IMR-90 (cell line): ENCODE measurements at regions not wholly inside any gene's neighbourhood (a gene's known extent, or its start where the extent isn't known, plus 50 kb on each side); places are given as distances from the start of the nearest gene placed in this dataset.

Source experiments
- ATAC-seq: fragments of 200-7000 bp; cut with Tn5 transposase; 2 replicates; pipeline ENCODE4 v1.9.1; 2020; ENCODE audit warnings: low read depth, mild to moderate bottlenecking, moderate library complexity
- BruUV-seq: library from RNA; stranded (reverse); fragments of 400-500 nt; replicated peaks from 2 replicates; lab custom pipeline; 2021; lab: Mats Ljungman, UMichigan
- CTCF ChIA-PET: fragments of 300-600 bp; formaldehyde crosslinking; extraction: SDS; loops from one replicate; lab custom pipeline; 2021; ENCODE audit warnings: antibody characterized with exemption; lab: Yijun Ruan, JAX
- POLR2A ChIA-PET: fragments of 300-600 bp; sonication (Branson Sonifier 250); formaldehyde crosslinking; loops from one replicate; lab custom pipeline; 2022; ENCODE audit warnings: antibody characterized with exemption; ENCODE audit not compliant: unreplicated experiment; lab: Charles Lee
- DNase-seq: peaks from one replicate; pipeline ENCODE4 v3.0.0; 2013
- H2AFZ ChIP-seq: replicated peaks from 2 replicates; pipeline ENCODE3; 2013; ENCODE audit warnings: low read length, mild to moderate bottlenecking; ENCODE audit not compliant: poor library complexity
- H2AK5ac ChIP-seq: 2 replicates; pipeline ENCODE4 v1.6.1; 2013; ENCODE audit warnings: low read depth, low read length, inconsistent platforms
- H2AK9ac ChIP-seq: replicated peaks from 2 replicates; pipeline ENCODE3; 2013; ENCODE audit warnings: mild to moderate bottlenecking, low read depth, low read length, moderate library complexity; ENCODE audit not compliant: poor library complexity
- H2BK120ac ChIP-seq: 2 replicates; pipeline ENCODE4 v1.6.1; 2013; ENCODE audit warnings: low read depth, low read length, inconsistent platforms
- H2BK15ac ChIP-seq: 3 replicates; pipeline ENCODE4 v1.6.1; 2013; ENCODE audit warnings: low read depth, low read length, inconsistent platforms
- H2BK20ac ChIP-seq: 2 replicates; pipeline ENCODE4 v1.6.1; 2013; ENCODE audit warnings: low read depth, mild to moderate bottlenecking, inconsistent platforms, low read length, moderate library complexity
- H2BK5ac ChIP-seq: 2 replicates; pipeline ENCODE4 v1.6.1; 2013; ENCODE audit warnings: mild to moderate bottlenecking, low read depth, low read length, inconsistent platforms; ENCODE audit not compliant: poor library complexity, severe bottlenecking
- H3K14ac ChIP-seq: replicated peaks from 2 replicates; pipeline ENCODE4 v1.6.1; 2013; ENCODE audit warnings: low read depth, low read length, inconsistent platforms
- H3K18ac ChIP-seq: 2 replicates; pipeline ENCODE4 v1.6.1; 2013; ENCODE audit warnings: low read depth, low read length, control low read depth
- H3K23ac ChIP-seq: 2 replicates; pipeline ENCODE4 v1.6.1; 2013; ENCODE audit warnings: low read depth, low read length, inconsistent platforms
- H3K27ac ChIP-seq: 2 replicates; pipeline ENCODE4 v1.5.1; 2013; ENCODE audit warnings: mild to moderate bottlenecking, control low read depth, low read length; ENCODE audit not compliant: insufficient read depth
- H3K27me3 ChIP-seq: 2 replicates; pipeline ENCODE4 v1.6.1; 2013; ENCODE audit warnings: low read length; ENCODE audit not compliant: control insufficient read depth, insufficient read depth
- H3K36me3 ChIP-seq: 2 replicates; pipeline ENCODE4 v1.6.1; 2013; ENCODE audit warnings: low read length, mixed read lengths; ENCODE audit not compliant: control insufficient read depth, insufficient read depth
- H3K4ac ChIP-seq: 2 replicates; pipeline ENCODE4 v1.6.1; 2013; ENCODE audit warnings: low read depth, low read length, inconsistent platforms
- H3K4me1 ChIP-seq: 2 replicates; pipeline ENCODE4 v1.6.1; 2013; ENCODE audit warnings: low read length, mixed read lengths; ENCODE audit not compliant: control insufficient read depth, insufficient read depth
- H3K4me2 ChIP-seq: 2 replicates; pipeline ENCODE4 v1.6.1; 2013; ENCODE audit warnings: low read depth, mild to moderate bottlenecking, control low read depth, low read length, moderate library complexity
- H3K4me3 ChIP-seq: 2 replicates; pipeline ENCODE4 v1.5.1; 2013; ENCODE audit warnings: low read depth, mild to moderate bottlenecking, control low read depth, low read length, moderate library complexity; ENCODE audit not compliant: insufficient read depth
- H3K56ac ChIP-seq: 2 replicates; pipeline ENCODE4 v1.6.1; 2013; ENCODE audit warnings: low read length, inconsistent platforms; ENCODE audit not compliant: insufficient read depth; ENCODE audit errors: extremely low read depth
- H3K79me1 ChIP-seq, 2 experiments: 2 replicates each; pipeline ENCODE4 v1.6.1; 2013; ENCODE audit warnings: low read length in 2 of 2, inconsistent platforms in 1 of 2, low read depth in 1 of 2
- H3K9ac ChIP-seq: 2 replicates; pipeline ENCODE4 v1.6.1; 2013; ENCODE audit warnings: low read depth, low read length, control low read depth
- H3K9me1 ChIP-seq: 2 replicates; pipeline ENCODE4 v1.6.1; 2013; ENCODE audit warnings: low read length, inconsistent platforms; ENCODE audit not compliant: insufficient read depth
- H3K9me3 ChIP-seq: 2 replicates; pipeline ENCODE4 v1.6.1; 2013; ENCODE audit warnings: low read length; ENCODE audit not compliant: control insufficient read depth, insufficient read depth
- H4K20me1 ChIP-seq: 2 replicates; pipeline ENCODE4 v1.6.1; 2013; ENCODE audit warnings: low read length, inconsistent platforms; ENCODE audit not compliant: insufficient read depth
- H4K5ac ChIP-seq: 2 replicates; pipeline ENCODE4 v1.6.1; 2013; ENCODE audit warnings: mild to moderate bottlenecking, low read depth, low read length, control low read depth
- H4K8ac ChIP-seq, 2 experiments: 2 replicates each; pipeline ENCODE4 v1.6.1; 2013; ENCODE audit warnings: low read depth in 2 of 2, low read length in 2 of 2, control low read depth in 1 of 2, inconsistent platforms in 1 of 2
- H4K91ac ChIP-seq: 2 replicates; pipeline ENCODE4 v1.6.1; 2013; ENCODE audit warnings: low read depth, low read length, inconsistent platforms; ENCODE audit not compliant: insufficient read depth
- BHLHE40 ChIP-seq: fragments of 150-350 bp; IDR thresholded peaks from 2 replicates; pipeline ENCODE4 v1.6.1; 2016; ENCODE audit warnings: mild to moderate bottlenecking, low read depth, low read length
- CEBPB ChIP-seq: IDR thresholded peaks from 2 replicates; pipeline ENCODE4 v1.6.1; 2012; ENCODE audit warnings: low read depth, low read length, improper control_type of control experiment
- CHD1 ChIP-seq: IDR thresholded peaks from 2 replicates; pipeline ENCODE4 v1.6.1; 2012; ENCODE audit warnings: low read depth, low read length, improper control_type of control experiment
- FOS ChIP-seq: fragments of 150-350 bp; IDR thresholded peaks from 2 replicates; pipeline ENCODE4 v1.6.1; 2016; ENCODE audit warnings: low read depth, low read length
- MAFK ChIP-seq: IDR thresholded peaks from 2 replicates; pipeline ENCODE4 v1.6.1; 2012; ENCODE audit warnings: low read depth, low read length, improper control_type of control experiment
- MAZ ChIP-seq: IDR thresholded peaks from 2 replicates; pipeline ENCODE4 v1.6.1; 2012; ENCODE audit warnings: low read depth, mild to moderate bottlenecking, low read length, improper control_type of control experiment, moderate library complexity, borderline replicate concordance
- MXI1 ChIP-seq: IDR thresholded peaks from 2 replicates; pipeline ENCODE4 v1.6.1; 2012; ENCODE audit warnings: low read depth, mild to moderate bottlenecking, low read length, moderate library complexity, borderline replicate concordance
- NFE2L2 ChIP-seq: fragments of 150-350 bp; IDR thresholded peaks from 2 replicates; pipeline ENCODE4 v1.6.1; 2016; ENCODE audit warnings: low read depth, mild to moderate bottlenecking, low read length
- POLR2A ChIP-seq: IDR thresholded peaks from 2 replicates; pipeline ENCODE4 v1.6.1; 2012; ENCODE audit warnings: mild to moderate bottlenecking, low read depth, low read length
- RAD21 ChIP-seq: IDR thresholded peaks from 2 replicates; pipeline ENCODE4 v1.6.1; 2012; ENCODE audit warnings: low read length, improper control_type of control experiment
- RCOR1 ChIP-seq: IDR thresholded peaks from 2 replicates; pipeline ENCODE4 v1.6.1; 2012; ENCODE audit warnings: mild to moderate bottlenecking, low read length, improper control_type of control experiment; ENCODE audit not compliant: insufficient replicate concordance
- RFX5 ChIP-seq: IDR thresholded peaks from 2 replicates; pipeline ENCODE4 v1.8.0; 2012; ENCODE audit warnings: low read depth, mild to moderate bottlenecking, low read length, moderate library complexity
- SMC3 ChIP-seq: fragments of 150-350 bp; IDR thresholded peaks from 2 replicates; pipeline ENCODE4 v1.6.1; 2016; ENCODE audit warnings: low read depth, mild to moderate bottlenecking, antibody characterized with exemption, low read length, moderate library complexity
- WGBS, 2 experiments: methylation state at CpG; one replicate each; pipeline versions ENCODE4 v1.1.5 to v1.1.7; 2013; ENCODE audit warnings: missing lambda C conversion rate in 2 of 2; ENCODE audit not compliant: insufficient read length in 1 of 2; ENCODE audit errors: extremely low coverage in 2 of 2; 5-methylcytosine and 5-hydroxymethylcytosine counted together
- dilution Hi-C: fragments of 300-500 bp; cut with HindIII; formaldehyde crosslinking; loops from one replicate; pipeline ENCODE4 v1.14.3; 2018; ENCODE audit warnings: low sequenced_read_pairs; ENCODE audit not compliant: unreplicated experiment
- in situ Hi-C: fragments of 300-500 bp; cut with MboI; formaldehyde crosslinking; loops from 3 replicates; pipeline ENCODE4 v1.14.3; 2019; ENCODE audit warnings: low sequenced_read_pairs, inconsistent platforms, mixed read lengths
- intact Hi-C: fragments of 100-400 bp; cut with micrococcal nuclease; formaldehyde crosslinking; loops from 2 replicates; pipeline ENCODE4 v1.10.0; 2022
- TF ChIP-seq, protein P1 (sequence below): fragments of 150-350 bp; IDR thresholded peaks from 2 replicates; pipeline ENCODE4 v1.6.1; 2017; ENCODE audit warnings: mild to moderate bottlenecking, antibody characterized with exemption, low read length, low read depth
- TF ChIP-seq, protein P2 (sequence below): fragments of 150-350 bp; IDR thresholded peaks from 2 replicates; pipeline ENCODE4 v1.6.1; 2016; ENCODE audit warnings: low read depth, mild to moderate bottlenecking, low read length, moderate library complexity, borderline replicate concordance
- TF ChIP-seq, protein P3 (sequence below): conservative IDR thresholded peaks from 2 replicates; pipeline ENCODE4 v1.5.1; 2012; ENCODE audit warnings: mild to moderate bottlenecking, low read depth, low read length, improper control_type of control experiment

DNA sequence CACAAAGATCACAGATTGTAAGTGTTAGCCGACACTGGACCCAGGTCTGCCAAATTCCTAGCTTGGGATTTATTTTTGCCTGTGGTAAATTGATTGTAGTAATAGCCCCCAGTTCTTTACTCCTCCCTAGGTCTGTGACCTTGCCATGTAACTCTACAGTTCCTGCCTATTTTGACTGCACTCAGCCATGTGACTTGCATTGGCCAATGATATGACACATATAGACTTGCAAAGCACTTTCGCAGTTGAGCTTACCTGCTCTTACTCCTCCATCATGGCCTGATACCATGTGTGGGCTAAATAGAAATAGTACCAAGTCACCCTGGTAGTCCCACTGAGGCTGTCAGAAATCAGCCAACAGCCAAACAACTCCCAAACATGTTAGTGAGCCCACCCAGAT, 240.3 kb downstream of the DUSP6 start:
- H2AFZ ChIP-seq, result peak overlapping the region; percentile 53
- no peaks in the 10 kb centered on the region for H4K20me1 ChIP-seq
- no peak overlapping the region for H2AK5ac ChIP-seq
- no CpG with 5 or more reads among the region's 2 CpGs for WGBS, 2 experiments
- H2BK20ac ChIP-seq, result no peak overlapping the region
- no peak overlapping the region for H4K8ac ChIP-seq
- no peak overlapping the region for H3K4me2 ChIP-seq
- no peaks in the 10 kb centered on the region for H3K79me1 ChIP-seq
- H3K4me1 ChIP-seq, result no peaks in the 10 kb centered on the region
- in situ Hi-C loops, result no loop called here
- no peak overlapping the region for H2BK15ac ChIP-seq
- no peak overlapping the region for H3K27ac ChIP-seq
- BruUV-seq, result no TSS peak
- DNase-seq (no peak), ATAC-seq (no peak)
- no peaks in the 10 kb centered on the region for H3K9me3 ChIP-seq
- no peak overlapping the region for H2BK5ac ChIP-seq
- no peak overlapping the region for H3K4me3 ChIP-seq
- no peaks in the 10 kb centered on the region for H3K9me1 ChIP-seq
- intact Hi-C loops, result no loop called here
- no peak overlapping the region for H3K9ac ChIP-seq
- H3K18ac ChIP-seq, result no peak overlapping the region
- no peak overlapping the region for H3K4ac ChIP-seq
- H3K14ac ChIP-seq, result no peak overlapping the region
- ChIA-PET POLR2A (no interaction called here), CTCF (no interaction called here)
- TF ChIP-seq FOS (no peak), RFX5 (no peak), MXI1 (no peak), MAFK (no peak), CHD1 (no peak), SMC3 (no peak), CEBPB (no peak), RCOR1 (no peak), BHLHE40 (no peak), NFE2L2 (no peak), POLR2A (no peak), RAD21 (no peak), MAZ (no peak)
- TF ChIP-seq, protein P1, sequence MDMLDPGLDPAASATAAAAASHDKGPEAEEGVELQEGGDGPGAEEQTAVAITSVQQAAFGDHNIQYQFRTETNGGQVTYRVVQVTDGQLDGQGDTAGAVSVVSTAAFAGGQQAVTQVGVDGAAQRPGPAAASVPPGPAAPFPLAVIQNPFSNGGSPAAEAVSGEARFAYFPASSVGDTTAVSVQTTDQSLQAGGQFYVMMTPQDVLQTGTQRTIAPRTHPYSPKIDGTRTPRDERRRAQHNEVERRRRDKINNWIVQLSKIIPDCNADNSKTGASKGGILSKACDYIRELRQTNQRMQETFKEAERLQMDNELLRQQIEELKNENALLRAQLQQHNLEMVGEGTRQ, result no peak
- TF ChIP-seq, protein P2, sequence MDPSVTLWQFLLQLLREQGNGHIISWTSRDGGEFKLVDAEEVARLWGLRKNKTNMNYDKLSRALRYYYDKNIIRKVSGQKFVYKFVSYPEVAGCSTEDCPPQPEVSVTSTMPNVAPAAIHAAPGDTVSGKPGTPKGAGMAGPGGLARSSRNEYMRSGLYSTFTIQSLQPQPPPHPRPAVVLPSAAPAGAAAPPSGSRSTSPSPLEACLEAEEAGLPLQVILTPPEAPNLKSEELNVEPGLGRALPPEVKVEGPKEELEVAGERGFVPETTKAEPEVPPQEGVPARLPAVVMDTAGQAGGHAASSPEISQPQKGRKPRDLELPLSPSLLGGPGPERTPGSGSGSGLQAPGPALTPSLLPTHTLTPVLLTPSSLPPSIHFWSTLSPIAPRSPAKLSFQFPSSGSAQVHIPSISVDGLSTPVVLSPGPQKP, result no peak
- TF ChIP-seq, protein P3, sequence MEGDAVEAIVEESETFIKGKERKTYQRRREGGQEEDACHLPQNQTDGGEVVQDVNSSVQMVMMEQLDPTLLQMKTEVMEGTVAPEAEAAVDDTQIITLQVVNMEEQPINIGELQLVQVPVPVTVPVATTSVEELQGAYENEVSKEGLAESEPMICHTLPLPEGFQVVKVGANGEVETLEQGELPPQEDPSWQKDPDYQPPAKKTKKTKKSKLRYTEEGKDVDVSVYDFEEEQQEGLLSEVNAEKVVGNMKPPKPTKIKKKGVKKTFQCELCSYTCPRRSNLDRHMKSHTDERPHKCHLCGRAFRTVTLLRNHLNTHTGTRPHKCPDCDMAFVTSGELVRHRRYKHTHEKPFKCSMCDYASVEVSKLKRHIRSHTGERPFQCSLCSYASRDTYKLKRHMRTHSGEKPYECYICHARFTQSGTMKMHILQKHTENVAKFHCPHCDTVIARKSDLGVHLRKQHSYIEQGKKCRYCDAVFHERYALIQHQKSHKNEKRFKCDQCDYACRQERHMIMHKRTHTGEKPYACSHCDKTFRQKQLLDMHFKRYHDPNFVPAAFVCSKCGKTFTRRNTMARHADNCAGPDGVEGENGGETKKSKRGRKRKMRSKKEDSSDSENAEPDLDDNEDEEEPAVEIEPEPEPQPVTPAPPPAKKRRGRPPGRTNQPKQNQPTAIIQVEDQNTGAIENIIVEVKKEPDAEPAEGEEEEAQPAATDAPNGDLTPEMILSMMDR, result no peak
- H3K27me3 ChIP-seq, result no peaks in the 10 kb centered on the region
- no peak overlapping the region for H3K56ac ChIP-seq
- no peak overlapping the region for H3K23ac ChIP-seq
- H2BK120ac ChIP-seq, result no peak overlapping the region
- no peaks in the 10 kb centered on the region for H3K36me3 ChIP-seq
- H2AK9ac ChIP-seq, result no peak overlapping the region
- H4K5ac ChIP-seq, result no peak overlapping the region
- H4K91ac ChIP-seq, result no peak overlapping the region
- dilution Hi-C loops, result no loop called here
